ENCODE measurements at regions not wholly inside any gene's neighbourhood (a gene's known extent, or its start where the extent isn't known, plus 50 kb on each side); places are given as distances from the start of the nearest gene placed in this dataset.
A peak's percentile ranks its signal among the peaks of the same experiment; 100 is the strongest.

- peak in 1 of 2 donors; percentile 7 for DNase-seq
- H3K36me3 ChIP-seq: no peaks in the 10 kb centered on the region
- no peaks in the 10 kb centered on the region for H3K27me3 ChIP-seq
- WGBS, 5 donors: 68 to 89% (median 82%) methylated on average over 2 of the region's 2 CpGs
- no peaks in the 10 kb centered on the region for H3K9me3 ChIP-seq
- no peaks in the 10 kb centered on the region for H3K4me1 ChIP-seq
- no peak overlapping the region for H3K27ac ChIP-seq
- no peak for TF ChIP-seq EP300 (IDR thresholded peaks at IDR 0.05)
- no peak for TF ChIP-seq POLR2A (IDR thresholded peaks at IDR 0.05)
- no peak for TF ChIP-seq CTCF (IDR thresholded peaks at IDR 0.05)
- TF ChIP-seq POLR2AphosphoS5 (IDR thresholded peaks at IDR 0.05): no peak
- intact Hi-C loops (cut with DNase I; ENCODE audit: low total_unique reads): no loop called here
- H3K4me3 ChIP-seq: no peak overlapping the region
Observed at GRCh38 chr4:163748449-163748848, 254.0 kb downstream of the TMA16 start.

- Histone ChIP-seq H3K36me3 (no peaks in the 10 kb centered on the region), H3K4me1 (no peaks in the 10 kb centered on the region), H3K27me3 (no peaks in the 10 kb centered on the region), H3K27ac (no peak overlapping the region), H3K4me3 (no peak overlapping the region), H3K9me3 (no peaks in the 10 kb centered on the region)
- no peak for TF ChIP-seq EP300 (IDR thresholded peaks at IDR 0.05)
- TF ChIP-seq CTCF (IDR thresholded peaks at IDR 0.05): no peak
- no peak for TF ChIP-seq POLR2A (IDR thresholded peaks at IDR 0.05)
- TF ChIP-seq POLR2AphosphoS5 (IDR thresholded peaks at IDR 0.05): no peak
- peak in 1 of 2 donors; percentile 10 for DNase-seq
- intact Hi-C loops (cut with DNase I; ENCODE audit: low total_unique reads): no loop called here
- 24 to 36% (median 29%) methylated on average over 3 of the region's 3 CpGs for WGBS, 5 donors
Observed at GRCh38 chr4:163755013-163755412, 260.5 kb downstream of the TMA16 start.

GRCh38 chr4:163757219-163757618 is 262.7 kb downstream of the TMA16 start:
- no peaks in the 10 kb centered on the region for H3K9me3 ChIP-seq
- intact Hi-C loops (cut with DNase I; ENCODE audit: low total_unique reads): no loop called here
- H3K36me3 ChIP-seq: no peaks in the 10 kb centered on the region
- 66 to 79% (median 68%) methylated on average over 1 of the region's 1 CpG for WGBS, 5 donors
- no peak for TF ChIP-seq CTCF (IDR thresholded peaks at IDR 0.05)
- no peak for TF ChIP-seq EP300 (IDR thresholded peaks at IDR 0.05)
- no peak for TF ChIP-seq POLR2AphosphoS5 (IDR thresholded peaks at IDR 0.05)
- TF ChIP-seq POLR2A (IDR thresholded peaks at IDR 0.05): no peak
- no peak overlapping the region for H3K4me3 ChIP-seq
- no peaks in the 10 kb centered on the region for H3K4me1 ChIP-seq
- H3K27ac ChIP-seq: no peak overlapping the region
- no peak for DNase-seq
- no peaks in the 10 kb centered on the region for H3K27me3 ChIP-seq

- H3K27me3 ChIP-seq: no peaks in the 10 kb centered on the region
- WGBS, 5 donors: 71 to 91% (median 83%) methylated on average over 1 of the region's 1 CpG
- DNase-seq: no peak
- no peaks in the 10 kb centered on the region for H3K36me3 ChIP-seq
- no peaks in the 10 kb centered on the region for H3K9me3 ChIP-seq
- intact Hi-C loops (cut with DNase I; ENCODE audit: low total_unique reads): no loop called here
- H3K4me1 ChIP-seq: no peaks in the 10 kb centered on the region
- no peak overlapping the region for H3K4me3 ChIP-seq
- no peak overlapping the region for H3K27ac ChIP-seq
- no peak for TF ChIP-seq POLR2AphosphoS5 (IDR thresholded peaks at IDR 0.05)
- TF ChIP-seq CTCF (IDR thresholded peaks at IDR 0.05): no peak
- TF ChIP-seq POLR2A (IDR thresholded peaks at IDR 0.05): no peak
- no peak for TF ChIP-seq EP300 (IDR thresholded peaks at IDR 0.05)
Observed at GRCh38 chr4:163758032-163758431, 263.5 kb downstream of the TMA16 start.

Measured in stomach (tissue), 8 donors.